GOT3 (cell line): ENCODE measurements at regions not wholly inside any gene's neighbourhood (a gene's known extent, or its start where the extent isn't known, plus 50 kb on each side); places are given as distances from the start of the nearest gene placed in this dataset.

Source experiments
- DNase-seq: peaks from one replicate; lab custom pipeline; 2025; ENCODE audit warnings: mixed read lengths; lab: John Stamatoyannopoulos, UW

DNA sequence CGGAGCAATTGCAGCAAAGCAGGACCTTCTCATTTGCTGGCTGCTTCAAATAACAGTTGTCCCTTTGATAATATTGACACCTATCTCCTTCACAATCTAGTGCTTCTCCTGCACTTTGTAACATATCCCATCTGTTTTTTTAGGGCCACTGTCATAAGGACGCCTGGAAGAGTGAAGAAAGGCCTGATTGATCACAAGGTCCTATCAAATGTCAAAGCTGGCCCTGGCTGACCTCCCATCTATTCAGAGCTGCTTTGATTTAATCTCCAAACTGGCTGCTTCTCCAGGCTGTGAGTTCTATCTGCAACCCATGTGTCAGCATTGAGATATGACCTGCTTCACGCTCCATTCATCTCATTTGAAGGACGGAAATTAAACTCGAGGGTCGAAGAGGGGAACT, 601.2 kb upstream of the KCNMB2 start:
- no peak for DNase-seq

- DNase-seq = no peak
Observed at GRCh38 chr3:177936721-177937120, 599.5 kb upstream of the KCNMB2 start.

DNA sequence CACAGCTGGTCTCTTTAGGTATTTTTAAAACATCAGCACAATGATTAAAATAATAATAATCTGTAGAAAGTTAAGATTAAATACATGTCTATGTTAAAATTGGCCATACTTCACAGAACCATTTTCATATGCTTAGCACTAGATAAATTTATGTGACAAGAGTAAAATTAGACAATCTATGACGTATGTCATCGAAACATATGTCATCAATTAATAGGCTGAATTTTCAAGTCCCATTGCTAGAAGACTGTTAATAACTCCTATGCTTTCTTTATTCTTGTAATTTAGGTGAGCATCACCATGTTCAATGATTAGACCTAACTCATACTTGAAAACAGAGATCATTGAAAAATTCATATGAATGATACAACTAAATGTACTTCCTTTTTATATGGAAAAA, 593.3 kb upstream of the KCNMB2 start:
- DNase-seq = no peak

GRCh38 chr3:177944228-177944661, 592.0 kb upstream of the KCNMB2 start:
- DNase-seq = no peak

- no peak for DNase-seq
Observed at GRCh38 chr3:177946048-177946447, 590.2 kb upstream of the KCNMB2 start.

GRCh38 chr3:177946497-177946896, 589.7 kb upstream of the KCNMB2 start:
- DNase-seq = no peak

DNA sequence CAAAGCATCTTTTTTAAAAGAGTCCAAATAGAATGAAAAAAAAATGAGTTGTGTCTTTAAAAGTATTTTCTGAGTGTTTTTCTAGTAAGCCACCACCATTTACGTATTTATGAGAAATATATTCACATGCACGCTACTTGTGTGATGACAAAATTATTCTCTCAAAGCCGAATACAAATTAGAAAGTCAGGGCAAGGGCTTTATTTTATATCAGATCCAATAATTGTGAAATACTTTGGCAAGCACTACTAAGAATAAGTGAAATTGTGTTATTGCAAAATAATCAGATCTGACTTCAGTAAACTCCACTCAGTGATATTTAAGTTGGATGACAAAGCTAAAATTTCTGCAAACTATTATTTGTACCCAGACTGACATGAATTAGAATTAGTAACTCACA, 589.3 kb upstream of the KCNMB2 start:
- no peak for DNase-seq

- DNase-seq = no peak
Observed at GRCh38 chr3:177947901-177948300, 588.3 kb upstream of the KCNMB2 start.

DNA sequence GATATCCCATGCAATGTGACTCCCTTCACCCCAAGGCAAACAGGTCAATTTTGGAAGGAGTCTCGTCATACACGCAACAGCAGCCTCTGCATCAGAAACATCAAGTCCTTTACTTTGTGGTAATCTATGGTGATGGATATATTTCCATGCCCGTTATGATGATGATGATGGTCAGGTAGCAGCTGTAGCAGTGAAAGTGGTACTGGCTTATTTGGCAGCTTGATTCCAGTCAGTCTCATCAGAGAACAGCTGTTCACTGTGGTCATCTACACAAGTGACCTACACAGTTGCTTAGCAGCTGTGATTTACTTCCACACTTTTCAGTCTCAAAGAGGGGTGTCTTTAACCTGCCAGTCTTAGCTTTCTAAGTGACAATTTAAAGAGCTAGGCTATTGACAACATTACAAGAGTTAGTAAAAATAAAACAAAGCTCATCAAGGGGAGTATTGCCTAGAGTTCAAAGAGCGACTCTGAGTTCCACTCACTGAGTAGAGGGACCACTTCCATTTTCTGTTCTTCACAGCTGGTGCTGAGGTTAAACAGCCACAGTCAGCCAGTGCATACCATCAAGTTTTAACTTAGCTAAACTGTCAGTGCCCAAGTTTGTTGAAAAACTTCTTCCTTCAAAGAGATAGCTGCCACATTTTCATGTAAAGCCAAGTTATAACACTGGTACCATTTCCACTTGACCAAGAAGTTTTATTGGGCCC, 587.4 kb upstream of the KCNMB2 start:
- DNase-seq = no peak

DNA sequence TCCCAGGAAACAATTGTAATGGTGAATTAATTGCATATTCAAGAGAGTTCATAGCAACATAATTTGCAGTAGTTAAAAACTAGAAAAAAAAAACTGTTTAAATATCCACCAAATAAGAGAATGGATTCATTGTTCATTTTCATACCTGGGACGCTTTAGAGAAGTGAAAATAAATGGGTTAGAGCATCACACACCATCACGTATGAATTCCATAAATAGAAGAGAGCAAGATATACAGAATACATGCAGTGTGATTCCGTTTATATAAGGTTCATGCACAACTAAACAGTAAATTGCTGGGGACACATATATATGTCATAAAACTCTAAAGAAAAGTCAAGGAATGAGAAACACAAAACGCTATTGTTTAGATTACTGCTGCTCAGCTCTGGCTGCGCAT, 577.0 kb upstream of the KCNMB2 start:
- DNase-seq = no peak

DNA sequence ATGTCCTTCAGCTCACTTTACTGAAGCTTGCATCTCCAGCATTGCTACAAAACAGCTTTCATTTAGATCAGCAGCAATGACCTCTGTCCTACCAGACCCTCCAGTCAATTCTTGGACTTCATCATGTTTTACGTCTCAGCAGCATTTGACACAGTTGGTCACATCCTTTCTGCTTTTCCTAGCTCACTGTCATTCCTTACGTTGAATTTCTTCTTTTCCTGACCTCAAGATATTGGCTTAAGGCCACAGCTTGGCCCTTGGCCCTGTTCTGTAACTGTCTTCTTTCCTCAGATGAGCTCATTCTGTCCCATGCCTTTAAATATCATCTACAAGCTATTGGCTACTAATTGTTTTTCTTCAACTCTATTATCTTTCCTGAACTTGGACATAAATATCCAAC, 576.2 kb upstream of the KCNMB2 start:
- DNase-seq = no peak

DNA sequence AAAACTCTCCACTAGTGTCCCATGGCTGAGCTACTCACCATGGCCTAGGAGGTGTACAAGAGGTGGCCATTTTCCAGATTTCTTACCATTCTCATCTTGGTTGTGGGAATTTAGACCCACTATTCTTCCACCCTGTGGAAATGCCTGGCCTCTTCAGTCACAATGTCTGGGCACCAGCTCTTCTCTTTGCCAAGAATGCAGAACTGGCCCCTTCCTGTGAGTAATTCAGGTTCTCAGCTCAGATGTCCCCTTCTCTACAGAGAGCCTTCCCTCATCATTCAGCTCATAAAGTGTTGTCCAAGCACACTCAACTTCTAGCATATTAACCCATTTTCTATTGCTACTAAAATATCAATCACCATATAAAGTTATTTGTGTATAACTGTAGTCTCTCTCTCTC, 575.5 kb upstream of the KCNMB2 start:
- DNase-seq = no peak

DNA sequence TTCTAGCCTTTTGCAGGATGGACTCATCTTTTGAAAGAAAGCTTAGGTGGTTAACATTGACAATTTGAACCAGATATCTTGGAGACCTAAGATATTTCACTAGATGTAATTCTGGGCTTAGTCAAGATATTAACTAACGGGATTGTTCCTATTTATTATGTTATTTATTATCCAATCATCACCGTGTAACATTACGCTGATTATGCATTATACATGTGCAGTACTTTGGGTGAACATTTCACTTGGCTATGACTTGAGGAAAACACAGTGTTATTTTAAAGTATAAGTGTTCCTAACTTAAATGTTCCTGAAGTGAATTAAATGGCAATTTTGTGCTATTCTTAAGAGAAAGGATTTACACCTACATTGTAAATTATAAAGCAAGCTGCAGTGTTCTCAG, 574.5 kb upstream of the KCNMB2 start:
- no peak for DNase-seq

- DNase-seq = no peak
Observed at GRCh38 chr3:177966493-177966892, 569.7 kb upstream of the KCNMB2 start.

DNA sequence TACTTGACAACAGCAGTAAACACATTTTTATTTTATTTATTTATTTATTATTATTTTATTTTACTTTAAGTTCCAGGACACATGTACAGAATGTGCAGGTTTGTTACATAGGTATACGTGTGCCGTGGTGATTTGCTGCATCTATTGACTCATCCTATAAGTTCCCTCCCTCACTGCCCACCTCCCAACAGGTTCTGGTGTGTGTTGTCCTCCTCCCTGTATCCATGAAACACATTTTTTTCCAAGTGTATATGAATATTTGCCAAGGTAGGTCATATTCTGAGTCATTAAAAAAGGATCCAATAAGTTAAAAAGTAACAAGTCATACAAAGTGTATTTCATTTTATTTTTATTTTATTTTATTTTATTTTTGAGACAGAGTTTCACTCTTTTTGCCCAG, 567.3 kb upstream of the KCNMB2 start:
- no peak for DNase-seq

DNA sequence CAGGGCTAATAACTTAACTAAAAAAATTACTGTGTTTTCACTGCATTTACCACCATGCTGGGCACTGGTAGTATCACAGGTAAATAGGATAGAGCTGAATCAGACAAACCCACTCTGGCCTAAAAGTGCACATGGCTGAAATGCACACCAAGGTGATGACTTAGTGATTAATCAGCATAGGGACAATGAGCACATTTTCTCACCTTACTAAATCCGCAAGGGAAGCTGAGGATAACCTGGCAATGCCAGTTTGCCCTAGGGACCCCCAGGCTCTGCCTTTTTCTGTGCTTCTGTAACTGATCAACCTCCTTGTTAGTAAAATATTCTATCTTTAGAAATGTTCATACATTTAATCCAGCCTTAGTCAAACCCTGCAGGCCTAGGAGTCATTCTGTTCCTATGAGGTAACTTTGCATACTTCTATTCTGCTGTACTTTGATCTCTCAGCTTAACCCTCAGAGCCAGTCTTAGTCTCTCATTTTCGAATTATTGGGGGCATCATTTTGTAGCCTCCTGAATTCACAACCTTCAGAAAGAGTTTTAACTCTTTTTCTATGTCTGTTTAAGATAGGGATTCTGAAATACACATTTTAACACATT, 562.9 kb upstream of the KCNMB2 start:
- no peak for DNase-seq

- no peak for DNase-seq
Observed at GRCh38 chr3:177976241-177976640, 560.0 kb upstream of the KCNMB2 start.

DNA sequence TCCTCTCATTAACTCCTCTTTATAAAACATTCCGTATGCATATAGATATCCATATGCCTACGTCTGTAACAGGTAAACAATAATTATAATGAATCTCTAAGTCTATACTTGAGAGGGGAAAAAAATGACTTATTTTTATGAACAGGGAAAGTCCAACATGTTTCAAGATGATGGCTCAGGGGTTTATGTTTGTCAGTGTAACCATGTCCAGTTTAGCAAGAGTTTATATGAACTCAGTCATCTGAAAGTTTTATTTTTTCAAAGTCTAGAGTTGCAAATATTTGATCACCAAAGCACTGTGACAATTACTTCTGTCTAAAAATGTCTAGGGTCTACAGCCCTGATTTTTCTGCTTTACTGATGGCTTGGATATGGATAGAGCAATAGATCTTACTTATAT, 559.4 kb upstream of the KCNMB2 start:
- no peak for DNase-seq

DNA sequence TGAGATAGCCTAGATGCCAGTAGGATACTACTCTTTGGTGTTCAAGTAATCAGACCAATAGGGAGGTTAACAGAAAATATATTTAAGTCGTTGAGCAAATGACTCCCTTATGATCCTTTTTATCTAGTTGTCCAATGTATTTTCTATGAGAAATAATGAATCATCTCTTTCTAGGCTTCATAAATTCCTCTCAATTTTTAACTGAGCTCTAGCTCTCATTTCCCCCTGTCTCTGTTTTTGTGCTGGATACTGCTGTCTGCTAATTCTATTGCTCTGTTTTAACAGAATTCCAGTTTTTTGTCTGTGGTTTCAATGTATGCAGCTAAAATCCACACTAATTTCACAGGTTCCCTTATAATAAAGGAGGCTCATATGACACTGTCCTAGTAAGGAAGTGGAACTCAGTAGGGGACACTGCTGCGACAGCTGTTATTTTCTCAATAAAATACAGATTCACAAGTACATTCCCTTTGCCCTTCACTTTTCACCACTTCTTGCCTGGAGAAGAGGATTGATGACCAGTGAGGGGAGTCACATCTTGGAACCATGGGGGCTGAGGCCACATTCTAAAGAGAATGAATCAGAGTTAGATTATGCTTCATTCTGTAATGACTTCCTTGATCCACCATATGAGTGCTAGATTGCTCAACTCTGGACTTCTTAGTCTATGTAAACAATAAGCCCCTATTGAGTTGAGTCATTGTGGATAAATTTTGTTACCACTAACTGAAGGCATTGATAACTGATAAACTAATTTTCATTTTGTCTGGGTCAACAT, 558.7 kb upstream of the KCNMB2 start:
- DNase-seq = no peak

GRCh38 chr3:177978946-177979345, 557.3 kb upstream of the KCNMB2 start:
- DNase-seq = no peak

- no peak for DNase-seq
Observed at GRCh38 chr3:177979703-177980102, 556.5 kb upstream of the KCNMB2 start.

DNA sequence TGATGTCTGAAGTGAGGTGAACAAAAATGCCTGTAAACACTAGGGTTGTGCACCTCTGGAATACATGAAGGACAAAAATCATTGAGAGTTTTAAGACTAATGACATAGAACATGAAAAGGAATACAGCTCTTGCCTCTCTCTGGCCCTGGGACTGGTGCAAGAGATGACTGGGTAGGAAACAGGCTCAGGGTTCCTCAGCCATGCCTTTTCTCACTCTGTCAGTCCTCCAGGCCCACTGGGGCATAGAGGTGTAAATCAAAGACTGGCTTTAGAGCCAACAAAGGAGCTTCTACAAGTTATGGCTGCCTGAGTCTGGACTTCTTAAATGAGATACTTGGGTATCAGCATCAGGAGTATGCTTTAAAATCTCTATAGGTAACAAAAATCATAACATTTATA, 554.7 kb upstream of the KCNMB2 start:
- no peak for DNase-seq

DNA sequence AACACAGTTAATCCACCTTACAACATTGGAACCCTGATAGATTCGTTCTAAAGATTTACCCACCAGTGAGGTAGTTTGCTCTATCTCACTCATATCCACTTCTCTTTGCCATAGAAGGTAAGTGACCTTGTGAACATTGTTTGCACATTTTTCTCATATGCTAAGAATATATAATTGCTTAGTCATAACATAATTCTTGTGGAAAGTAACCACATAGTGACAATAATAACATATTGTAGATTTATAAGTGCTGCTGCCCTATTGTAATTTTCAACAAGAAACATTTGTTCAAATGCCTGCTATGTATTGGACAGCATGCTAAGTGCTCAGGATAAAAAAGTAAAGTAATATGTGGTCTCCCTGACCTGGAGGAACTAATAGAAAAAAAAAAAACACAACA, 554.2 kb upstream of the KCNMB2 start:
- no peak for DNase-seq
